GM12891 (cell line): ENCODE measurements at regions not wholly inside any gene's neighbourhood (a gene's known extent, or its start where the extent isn't known, plus 50 kb on each side); places are given as distances from the start of the nearest gene placed in this dataset.

Experiments
- POLR2A ChIP-seq: IDR thresholded peaks from 2 replicates; pipeline ENCODE4 v1.6.1; 2011; ENCODE audit warnings: low read depth, low read length, control low read depth
- SPI1 ChIP-seq: IDR thresholded peaks from 2 replicates; pipeline ENCODE4 v1.6.1; 2011; ENCODE audit warnings: low read depth, low read length, control low read depth

GRCh38 chr1:5740450-5740849 is 251.8 kb downstream of the NPHP4 start:
- TF ChIP-seq POLR2A (no peak), SPI1 (no peak)
